HG03103 (cell line): ENCODE measurements at regions not wholly inside any gene's neighbourhood (a gene's known extent, or its start where the extent isn't known, plus 50 kb on each side); places are given as distances from the start of the nearest gene placed in this dataset.
"Not testable (repeated sequence)": the region's sequence is repeated elsewhere in the genome, so short reads cannot be mapped to it uniquely, and the experiment has no call there.

ENCODE experiments used
- ATAC-seq: cut with Tn5 transposase; IDR thresholded peaks from one replicate; pipeline ENCODE4 v1.9.1; 2021; ENCODE audit warnings: low read depth; ENCODE audit not compliant: unreplicated experiment

DNA sequence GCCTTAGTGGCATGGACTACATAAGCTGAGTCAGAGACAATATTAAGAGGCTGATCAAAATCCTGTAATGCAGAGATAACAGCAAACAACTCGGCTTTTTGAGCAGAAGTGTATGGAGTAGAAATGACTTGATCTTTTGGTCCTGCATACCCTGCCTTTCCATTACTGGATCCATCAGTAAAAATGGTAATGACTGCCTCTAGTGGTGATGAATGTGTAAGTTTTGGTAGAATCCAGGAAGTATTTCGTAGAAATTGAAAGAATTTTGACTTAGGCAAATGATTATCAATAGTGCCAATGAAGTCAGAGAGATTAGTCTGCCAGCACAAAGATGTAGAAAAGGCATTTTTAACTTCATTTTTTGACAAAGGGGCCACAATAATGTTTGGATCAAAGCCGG, 146.4 kb upstream of the API5 start:
- ATAC-seq: not testable (repeated sequence)

GRCh38 chr11:43168241-43168640, 143.6 kb upstream of the API5 start:
- ATAC-seq: not testable (repeated sequence)

DNA sequence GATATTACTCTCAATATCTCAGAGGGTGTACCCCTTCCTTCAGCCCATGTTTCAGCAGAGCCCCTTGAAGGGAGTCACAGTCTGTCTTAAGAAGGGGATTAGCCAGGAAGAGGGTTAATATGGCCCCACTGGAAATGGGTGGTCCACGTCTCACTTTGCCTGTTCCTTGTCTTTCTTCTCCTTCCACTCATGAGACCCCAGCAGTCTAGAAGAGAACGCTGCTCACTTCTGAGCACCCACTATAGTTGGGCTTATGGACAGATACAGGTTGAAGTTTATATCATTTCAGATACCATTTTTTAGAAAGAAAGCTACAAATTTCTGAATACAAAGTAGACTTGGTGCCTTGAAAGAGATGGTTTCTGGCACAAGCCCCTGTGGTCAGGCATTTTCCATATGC, 139.3 kb upstream of the API5 start:
- ATAC-seq: no peak

- no peak for ATAC-seq
Observed at GRCh38 chr11:43177975-43178374, 133.8 kb upstream of the API5 start.

DNA sequence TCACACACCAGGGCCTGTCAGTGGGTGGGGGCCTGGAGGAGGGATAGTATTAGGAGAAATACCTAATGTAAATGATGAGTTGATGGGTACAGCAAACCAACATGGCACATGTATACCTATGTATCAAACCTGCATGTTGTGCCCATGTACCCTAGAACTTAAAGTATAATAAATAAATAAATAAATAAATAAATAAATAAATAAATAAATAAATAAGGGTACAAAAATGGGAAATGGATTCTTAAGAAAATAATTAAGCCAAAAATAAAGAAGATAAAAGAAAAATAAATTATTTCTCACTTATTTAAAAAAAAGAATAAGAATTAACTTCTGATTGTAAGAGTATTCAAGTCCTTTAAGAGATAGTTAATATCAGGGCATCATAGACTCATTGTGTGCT, 117.3 kb upstream of the API5 start:
- ATAC-seq: not testable (repeated sequence)

- ATAC-seq: no peak
Observed at GRCh38 chr11:43197379-43197778, 114.4 kb upstream of the API5 start.

DNA sequence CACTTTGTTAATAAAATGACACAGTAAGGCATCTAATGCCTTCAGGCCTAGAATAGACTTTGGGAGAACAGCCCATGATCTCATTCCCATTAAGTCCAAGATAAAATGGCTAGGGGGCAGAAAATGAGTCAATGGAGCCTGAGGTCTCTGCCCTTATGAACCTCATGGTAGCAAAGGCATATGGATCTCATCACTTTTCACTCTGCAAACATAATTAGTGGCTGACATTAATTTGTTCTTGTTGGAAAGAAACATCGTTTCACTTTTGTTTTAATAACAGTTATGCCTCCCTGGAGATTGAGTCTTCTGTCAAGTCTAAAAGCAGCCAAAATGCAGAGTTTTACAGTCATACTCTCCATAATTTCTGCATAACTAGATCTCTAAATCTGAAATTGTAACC, 111.8 kb upstream of the API5 start:
- no peak for ATAC-seq

DNA sequence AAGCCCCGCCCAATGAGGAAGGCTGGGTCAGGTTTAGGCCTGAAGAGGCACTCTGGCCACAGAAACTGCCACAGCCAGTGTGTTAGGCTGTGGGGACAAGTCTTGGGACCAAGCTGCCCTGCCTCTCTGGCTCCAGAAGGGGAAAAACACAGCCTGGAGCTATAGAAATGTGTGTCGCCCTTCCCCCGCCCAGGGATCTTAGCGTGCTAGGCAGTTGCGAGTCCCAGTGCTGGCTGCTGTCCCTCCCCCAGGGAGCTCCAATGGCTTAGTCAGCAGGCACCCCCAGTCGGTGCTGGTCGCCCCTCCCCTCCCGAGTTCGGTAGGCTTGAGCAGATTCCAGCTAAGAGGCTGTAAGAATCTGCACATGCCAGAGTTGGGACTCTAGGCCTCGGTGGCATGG, 99.5 kb upstream of the API5 start:
- ATAC-seq: no peak

- ATAC-seq: no peak
Observed at GRCh38 chr11:43214471-43214870, 97.3 kb upstream of the API5 start.

- ATAC-seq: no peak
Observed at GRCh38 chr11:43217849-43218248, 93.9 kb upstream of the API5 start.

DNA sequence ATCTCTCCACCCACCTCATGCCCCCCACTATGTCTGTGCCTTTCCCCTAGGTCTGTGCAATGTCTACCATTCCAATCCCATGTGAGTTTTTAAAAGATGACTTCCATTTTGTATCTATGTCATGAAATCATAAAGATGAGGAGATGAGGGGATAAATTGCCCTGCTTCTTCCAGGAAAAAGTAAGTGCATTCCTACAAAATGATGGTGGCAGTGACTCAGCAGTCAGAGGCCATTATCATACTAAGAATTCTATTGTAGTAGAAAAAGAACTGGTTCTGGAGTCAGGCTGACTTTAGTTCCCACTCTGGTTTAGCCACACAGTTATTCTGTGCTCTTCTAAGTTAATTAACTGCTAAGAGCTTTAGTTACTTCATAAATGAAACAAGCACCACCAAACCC, 89.6 kb upstream of the API5 start:
- no peak for ATAC-seq

- ATAC-seq: no peak
Observed at GRCh38 chr11:43223026-43223425, 88.8 kb upstream of the API5 start.

DNA sequence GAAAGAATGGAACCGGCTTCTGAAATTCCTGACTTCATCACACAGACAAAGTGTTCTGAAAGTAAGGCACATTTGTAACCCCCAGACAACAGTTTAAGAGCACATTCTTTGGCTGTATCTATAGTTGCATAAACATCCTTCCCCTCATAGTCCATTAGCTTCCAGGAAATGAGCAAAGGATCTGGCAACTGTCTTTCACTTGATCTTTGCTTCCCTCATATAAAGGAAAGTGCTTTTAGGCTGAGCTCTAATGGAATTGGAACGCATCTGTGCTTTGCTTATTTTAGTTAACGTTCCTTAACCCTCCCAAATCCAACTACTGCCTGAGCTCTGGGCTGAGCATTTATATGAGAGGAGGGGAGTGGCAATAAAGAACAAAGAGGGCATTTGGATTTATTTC, 76.9 kb upstream of the API5 start:
- ATAC-seq: no peak

- no peak for ATAC-seq
Observed at GRCh38 chr11:43238341-43238740, 73.5 kb upstream of the API5 start.

DNA sequence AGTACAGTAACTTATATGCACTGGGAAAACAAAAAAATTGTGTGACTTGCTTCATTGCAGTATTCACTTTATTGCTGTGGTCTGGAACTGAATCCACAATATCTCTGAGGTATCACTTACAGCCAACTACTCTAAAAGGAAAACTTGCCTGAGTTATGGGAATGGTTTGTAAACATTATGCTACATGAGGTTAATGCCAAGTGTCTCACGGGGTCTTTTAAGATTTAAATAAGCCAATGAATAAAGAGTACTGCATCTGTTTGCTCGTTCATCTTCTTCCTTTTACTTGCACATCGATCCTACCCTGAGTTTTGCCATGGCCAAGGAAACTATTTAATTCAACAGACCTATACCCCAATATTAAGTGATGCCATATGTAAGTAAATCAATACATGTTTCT, 72.0 kb upstream of the API5 start:
- ATAC-seq: no peak

DNA sequence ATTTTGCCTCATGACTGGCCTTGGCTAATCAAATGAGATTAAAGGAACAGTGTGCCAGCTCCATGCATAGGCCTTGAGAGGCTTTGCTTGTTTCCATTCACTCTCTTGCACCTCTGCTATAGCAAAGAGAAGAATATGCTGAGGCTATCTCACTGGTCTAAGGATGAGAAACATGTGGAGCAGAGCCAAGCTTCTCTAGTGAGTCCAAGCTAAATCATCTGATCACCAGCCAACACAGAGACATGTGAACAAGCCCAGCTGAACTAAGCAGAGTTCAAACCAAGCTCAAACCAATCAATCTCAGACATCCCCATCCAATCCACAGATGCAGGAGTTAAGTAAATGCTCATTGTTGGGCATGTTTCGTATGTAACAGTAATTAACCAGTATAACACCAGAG, 69.4 kb upstream of the API5 start:
- no peak for ATAC-seq

- no peak for ATAC-seq
Observed at GRCh38 chr11:43243927-43244326, 67.9 kb upstream of the API5 start.

GRCh38 chr11:43245466-43245865, 66.3 kb upstream of the API5 start:
- ATAC-seq: no peak

GRCh38 chr11:43250309-43250708, 61.5 kb upstream of the API5 start:
- ATAC-seq: no peak

DNA sequence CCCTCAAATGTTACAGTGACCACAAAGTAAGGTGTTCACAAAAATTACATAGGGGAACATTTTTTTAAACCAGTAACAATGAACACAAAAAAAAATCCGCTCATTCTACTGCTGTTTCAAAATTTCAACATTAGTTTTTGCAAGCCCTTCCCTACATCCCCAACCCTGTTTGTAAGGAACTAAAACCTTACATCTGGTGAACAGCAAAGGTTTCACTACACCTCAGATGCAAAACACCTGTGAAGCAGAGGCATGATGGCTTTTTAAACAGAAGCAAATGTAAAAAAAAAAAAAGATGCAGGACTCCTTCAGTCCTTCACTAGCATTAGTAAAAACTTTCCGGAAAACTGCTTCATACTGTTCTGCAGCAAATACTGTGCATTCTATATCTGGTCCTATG, 50.0 kb upstream of the API5 start:
- ATAC-seq: no peak
